ENCODE measurements at regions not wholly inside any gene's neighbourhood (a gene's known extent, or its start where the extent isn't known, plus 50 kb on each side); places are given as distances from the start of the nearest gene placed in this dataset.

- no peak overlapping the region for H3K4me3 Mint-ChIP-seq
- Histone ChIP-seq H3K23me2 (ENCODE audit: insufficient read length, low read depth, low read length, poor library complexity, severe bottlenecking) (no peaks in the 10 kb centered on the region), H3K56ac (ENCODE audit: insufficient read length, low read depth, low read length) (no peak overlapping the region), H2BK15ac (ENCODE audit: low read depth, low read length) (no peak overlapping the region), H3K18ac (ENCODE audit: insufficient read length, low read depth, low read length) (no peak overlapping the region), H3K79me1 (ENCODE audit: insufficient read depth, low read depth, low read length, poor library complexity, severe bottlenecking) (no peaks in the 10 kb centered on the region), H3K9ac (ENCODE audit: extremely low read depth, insufficient read length, low read length) (no peak overlapping the region), H3K4me2 (ENCODE audit: insufficient read depth, insufficient read length, low read length) (no peak overlapping the region), H2BK5ac (ENCODE audit: insufficient read length, low read length) (no peak overlapping the region), H3K27ac (ENCODE audit: insufficient read length, low read depth, low read length) (no peak overlapping the region), H4K91ac (ENCODE audit: insufficient read length, low read depth, low read length) (no peak overlapping the region), H2BK20ac (ENCODE audit: low read depth, low read length, poor library complexity, severe bottlenecking) (no peak overlapping the region), H3K4me1 (ENCODE audit: insufficient read depth, low read length) (no peaks in the 10 kb centered on the region), H3K79me2 (ENCODE audit: insufficient read depth, low read length) (no peaks in the 10 kb centered on the region), H4K20me1 (ENCODE audit: control insufficient read depth, insufficient read depth, insufficient read length) (no peaks in the 10 kb centered on the region), H2AFZ (ENCODE audit: low read length) (no peak overlapping the region), H4K5ac (ENCODE audit: insufficient read length, low read depth, low read length) (no peak overlapping the region), H3T11ph (ENCODE audit: low read length) (no peak overlapping the region), H3K14ac (ENCODE audit: insufficient read depth, low read length) (no peak overlapping the region), H2BK120ac (ENCODE audit: low read depth, low read length, poor library complexity, severe bottlenecking) (no peak overlapping the region), H2AK5ac (ENCODE audit: insufficient read length, low read length) (no peak overlapping the region), H3K9me3 (ENCODE audit: control insufficient read depth, low read depth, low read length) (no peaks in the 10 kb centered on the region), H3K4ac (ENCODE audit: low read depth, low read length) (no peak overlapping the region), H3K23ac (ENCODE audit: insufficient read length, low read depth, low read length) (no peak overlapping the region), H2BK12ac (ENCODE audit: insufficient read length, low read depth, low read length) (no peak overlapping the region), H4K8ac (replicated peaks; ENCODE audit: insufficient read length, low read depth, low read length) (no peak overlapping the region), H3K27me3 (ENCODE audit: insufficient read depth, low read length) (no peaks in the 10 kb centered on the region)
- H3K9me3 Mint-ChIP-seq = no peaks in the 10 kb centered on the region
- WGBS (ENCODE audit: extremely low coverage, insufficient read length, low lambda C conversion rate) = no CpG with 5 or more reads among the region's 1 CpG
- no peaks in the 10 kb centered on the region for H3K36me3 Mint-ChIP-seq (ENCODE audit: insufficient read depth in 1 of 3, low read depth in 3 of 3)
- H3K27me3 Mint-ChIP-seq (ENCODE audit: low read depth) = no peaks in the 10 kb centered on the region
- H3K4me1 Mint-ChIP-seq = peaks cover 4 to 8% of the 10 kb centered on the region in 2 experiments
- no peak for DNase-seq
- TF ChIP-seq, protein P1, sequence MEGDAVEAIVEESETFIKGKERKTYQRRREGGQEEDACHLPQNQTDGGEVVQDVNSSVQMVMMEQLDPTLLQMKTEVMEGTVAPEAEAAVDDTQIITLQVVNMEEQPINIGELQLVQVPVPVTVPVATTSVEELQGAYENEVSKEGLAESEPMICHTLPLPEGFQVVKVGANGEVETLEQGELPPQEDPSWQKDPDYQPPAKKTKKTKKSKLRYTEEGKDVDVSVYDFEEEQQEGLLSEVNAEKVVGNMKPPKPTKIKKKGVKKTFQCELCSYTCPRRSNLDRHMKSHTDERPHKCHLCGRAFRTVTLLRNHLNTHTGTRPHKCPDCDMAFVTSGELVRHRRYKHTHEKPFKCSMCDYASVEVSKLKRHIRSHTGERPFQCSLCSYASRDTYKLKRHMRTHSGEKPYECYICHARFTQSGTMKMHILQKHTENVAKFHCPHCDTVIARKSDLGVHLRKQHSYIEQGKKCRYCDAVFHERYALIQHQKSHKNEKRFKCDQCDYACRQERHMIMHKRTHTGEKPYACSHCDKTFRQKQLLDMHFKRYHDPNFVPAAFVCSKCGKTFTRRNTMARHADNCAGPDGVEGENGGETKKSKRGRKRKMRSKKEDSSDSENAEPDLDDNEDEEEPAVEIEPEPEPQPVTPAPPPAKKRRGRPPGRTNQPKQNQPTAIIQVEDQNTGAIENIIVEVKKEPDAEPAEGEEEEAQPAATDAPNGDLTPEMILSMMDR (conservative IDR thresholded peaks at IDR 0.05) = no peak
- no peak overlapping the region for H3K27ac Mint-ChIP-seq
Observed at GRCh38 chr6:92892626-92893170, 526.7 kb downstream of the EPHA7 start.

Measured in H9 (cell line).